Peyer's patch (tissue), 4 donors: ENCODE measurements at regions not wholly inside any gene's neighbourhood (a gene's known extent, or its start where the extent isn't known, plus 50 kb on each side); places are given as distances from the start of the nearest gene placed in this dataset.

Source experiments
- CTCF ChIP-seq, 6 experiments: fragments of 450-650 bp in 4 of 6; fragments of 200-600 bp in 2 of 6; sonication (generic) in 1 of 6; IDR thresholded peaks; one replicate each; pipeline ENCODE4 v1.5.1; 2017 to 2019; ENCODE audit warnings: antibody characterized with exemption in 6 of 6, mild to moderate bottlenecking in 3 of 6, moderate library complexity in 1 of 6
- POLR2A ChIP-seq, 2 donors: fragments of 450-650 bp; IDR thresholded peaks; one replicate each; pipeline ENCODE4 v1.5.1; 2017; ENCODE audit warnings: antibody characterized with exemption in 2 of 2, mild to moderate bottlenecking in 2 of 2, moderate library complexity in 2 of 2

GRCh38 chr2:196316050-196316430 is 144.7 kb upstream of the STK17B start:
- no peak for TF ChIP-seq POLR2A (IDR thresholded peaks at IDR 0.05)
- no peak for TF ChIP-seq CTCF (IDR thresholded peaks at IDR 0.05)
